ENCODE measurements at regions not wholly inside any gene's neighbourhood (a gene's known extent, or its start where the extent isn't known, plus 50 kb on each side); places are given as distances from the start of the nearest gene placed in this dataset.
A peak's percentile ranks its signal among the peaks of the same experiment; 100 is the strongest.

DNA sequence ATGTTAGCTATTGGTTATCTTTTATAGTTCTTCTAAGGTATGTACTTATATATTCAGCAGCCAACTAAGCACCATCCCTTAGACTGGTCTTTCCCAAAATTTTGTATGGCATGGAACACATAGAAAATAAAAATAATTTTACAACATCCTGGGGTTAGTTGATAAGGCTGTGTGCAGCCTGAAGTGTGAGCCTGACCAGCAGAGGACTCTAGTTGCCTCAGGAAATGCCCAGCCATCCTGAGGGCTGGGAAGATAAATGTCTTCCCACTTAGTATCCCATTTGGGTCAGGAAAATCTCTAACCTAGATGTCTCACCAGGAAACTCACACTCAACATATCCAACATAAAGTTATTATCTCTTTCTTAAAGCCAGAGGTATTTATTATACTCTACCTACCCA, 251.4 kb upstream of the POF1B start:
- no peak for DNase-seq (ENCODE audit: extremely low read depth, low read depth)
- TF ChIP-seq, protein P1, sequence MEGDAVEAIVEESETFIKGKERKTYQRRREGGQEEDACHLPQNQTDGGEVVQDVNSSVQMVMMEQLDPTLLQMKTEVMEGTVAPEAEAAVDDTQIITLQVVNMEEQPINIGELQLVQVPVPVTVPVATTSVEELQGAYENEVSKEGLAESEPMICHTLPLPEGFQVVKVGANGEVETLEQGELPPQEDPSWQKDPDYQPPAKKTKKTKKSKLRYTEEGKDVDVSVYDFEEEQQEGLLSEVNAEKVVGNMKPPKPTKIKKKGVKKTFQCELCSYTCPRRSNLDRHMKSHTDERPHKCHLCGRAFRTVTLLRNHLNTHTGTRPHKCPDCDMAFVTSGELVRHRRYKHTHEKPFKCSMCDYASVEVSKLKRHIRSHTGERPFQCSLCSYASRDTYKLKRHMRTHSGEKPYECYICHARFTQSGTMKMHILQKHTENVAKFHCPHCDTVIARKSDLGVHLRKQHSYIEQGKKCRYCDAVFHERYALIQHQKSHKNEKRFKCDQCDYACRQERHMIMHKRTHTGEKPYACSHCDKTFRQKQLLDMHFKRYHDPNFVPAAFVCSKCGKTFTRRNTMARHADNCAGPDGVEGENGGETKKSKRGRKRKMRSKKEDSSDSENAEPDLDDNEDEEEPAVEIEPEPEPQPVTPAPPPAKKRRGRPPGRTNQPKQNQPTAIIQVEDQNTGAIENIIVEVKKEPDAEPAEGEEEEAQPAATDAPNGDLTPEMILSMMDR (IDR thresholded peaks at IDR 0.05; ENCODE audit: low read depth, low read length, missing control alignments): no peak
- no peak overlapping the region for H3K4me3 ChIP-seq (replicated peaks; ENCODE audit: low read depth, low read length)

- no peak for DNase-seq (ENCODE audit: extremely low read depth, low read depth)
- H3K4me3 ChIP-seq (replicated peaks; ENCODE audit: low read depth, low read length): no peak overlapping the region
- TF ChIP-seq, protein P1 (IDR thresholded peaks at IDR 0.05; ENCODE audit: low read depth, low read length, missing control alignments): peak; percentile 12
Measured at GRCh38 chrX:85627363-85627762, 247.9 kb upstream of the POF1B start.

- H3K4me3 ChIP-seq (replicated peaks; ENCODE audit: low read depth, low read length): no peak overlapping the region
- DNase-seq (ENCODE audit: extremely low read depth, low read depth): no peak
- TF ChIP-seq, protein P1 (IDR thresholded peaks at IDR 0.05; ENCODE audit: low read depth, low read length, missing control alignments): no peak
Measured at GRCh38 chrX:85622635-85623034, 243.2 kb upstream of the POF1B start.

GRCh38 chrX:85620466-85620865, 241.0 kb upstream of the POF1B start:
- H3K4me3 ChIP-seq (replicated peaks; ENCODE audit: low read depth, low read length): no peak overlapping the region
- TF ChIP-seq, protein P1 (IDR thresholded peaks at IDR 0.05; ENCODE audit: low read depth, low read length, missing control alignments): no peak
- DNase-seq (ENCODE audit: extremely low read depth, low read depth): no peak

DNA sequence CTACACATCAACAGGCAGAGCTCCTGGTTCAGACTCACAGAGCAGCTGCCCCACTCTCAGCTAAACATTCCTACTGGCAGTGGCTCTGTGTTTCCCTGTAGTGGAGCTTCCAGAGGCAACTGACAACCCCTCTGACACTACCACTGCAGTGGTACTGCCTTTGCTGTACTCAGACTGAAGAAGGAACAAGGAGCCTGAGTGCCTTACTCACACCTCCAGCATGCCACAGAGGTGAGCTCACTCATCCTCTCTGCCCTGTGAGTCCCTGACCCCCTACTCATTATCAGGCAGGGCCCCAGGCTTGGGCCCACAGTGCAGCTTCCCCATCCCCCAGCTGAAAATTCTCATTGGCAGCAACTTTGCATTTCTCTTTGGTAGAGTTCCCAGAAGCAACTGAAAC, 240.5 kb upstream of the POF1B start:
- TF ChIP-seq, protein P1 (IDR thresholded peaks at IDR 0.05; ENCODE audit: low read depth, low read length, missing control alignments): no peak
- DNase-seq (ENCODE audit: extremely low read depth, low read depth): no peak
- no peak overlapping the region for H3K4me3 ChIP-seq (replicated peaks; ENCODE audit: low read depth, low read length)

DNA sequence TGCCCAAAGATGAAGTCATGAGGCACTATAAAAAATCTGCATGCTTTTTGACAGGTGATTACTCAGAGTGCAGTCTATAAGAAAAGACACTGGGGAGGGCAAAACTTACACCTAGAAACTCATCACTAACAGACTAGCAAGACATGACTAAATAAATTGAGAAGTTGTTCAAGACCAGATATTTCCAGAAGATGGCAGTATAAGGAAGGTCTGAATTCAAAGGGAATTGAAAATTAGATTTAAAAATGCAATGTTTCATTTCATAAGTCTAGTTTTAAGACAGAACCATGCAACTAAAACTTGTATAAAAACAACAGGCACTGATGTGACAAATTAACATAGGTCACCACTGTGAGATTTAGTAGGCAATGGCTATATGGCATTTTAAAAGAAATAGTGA, 232.5 kb upstream of the POF1B start:
- TF ChIP-seq, protein P1 (IDR thresholded peaks at IDR 0.05; ENCODE audit: low read depth, low read length, missing control alignments): no peak
- H3K4me3 ChIP-seq (replicated peaks; ENCODE audit: low read depth, low read length): no peak overlapping the region
- no peak for DNase-seq (ENCODE audit: extremely low read depth, low read depth)

- DNase-seq (ENCODE audit: extremely low read depth, low read depth): no peak
- TF ChIP-seq, protein P1 (IDR thresholded peaks at IDR 0.05; ENCODE audit: low read depth, low read length, missing control alignments): no peak
- no peak overlapping the region for H3K4me3 ChIP-seq (replicated peaks; ENCODE audit: low read depth, low read length)
Measured at GRCh38 chrX:85592980-85593379, 213.5 kb upstream of the POF1B start.
